RWPE1 (cell line): ENCODE measurements at regions not wholly inside any gene's neighbourhood (a gene's known extent, or its start where the extent isn't known, plus 50 kb on each side); places are given as distances from the start of the nearest gene placed in this dataset.
"Not testable (repeated sequence)": the region's sequence is repeated elsewhere in the genome, so short reads cannot be mapped to it uniquely, and the experiment has no call there.

Source experiments
- CTCF ChIA-PET: fragments of 350-600 bp; sonication (Branson Sonifier 250); formaldehyde crosslinking; extraction: SDS; loops from one replicate; lab custom pipeline; 2021; lab: Yijun Ruan, JAX
- POLR2A ChIA-PET: fragments of 400-600 bp; formaldehyde crosslinking; extraction: SDS; loops from one replicate; lab custom pipeline; 2020; ENCODE audit warnings: antibody characterized with exemption; ENCODE audit not compliant: low non-redundant PET; lab: Yijun Ruan, JAX
- DNase-seq: peaks from one replicate; pipeline ENCODE4 v3.0.0; 2012; ENCODE audit warnings: low spot score
- H3K27ac ChIP-seq: fragments of 450-650 bp; 2 replicates; pipeline ENCODE4 v1.5.1; 2017
- CTCF ChIP-seq: fragments of 450-650 bp; conservative IDR thresholded peaks from 2 replicates; pipeline ENCODE4 v1.5.1; 2017; ENCODE audit warnings: low read depth, mild to moderate bottlenecking

- H3K27ac ChIP-seq = no peak overlapping the region
- ChIA-PET CTCF (no interaction called here), POLR2A (no interaction called here)
- no peak for TF ChIP-seq CTCF
- DNase-seq = no peak
These were observed 326.7 kb downstream of the BCKDHB start for GRCh38 chr6:80433010-80433672.

- H3K27ac ChIP-seq = no peak overlapping the region
- no peak for TF ChIP-seq CTCF
- ChIA-PET CTCF (interaction anchor here (0.6 to 0.7 kb wide), 4 partner anchors 21 to 58 kb away, joined by 3 to 5 read pairs (median 4); no protein-coding TSS in a partner anchor), POLR2A (no interaction called here)
- no peak for DNase-seq
These were observed 318.8 kb downstream of the BCKDHB start for GRCh38 chr6:80425089-80425823.

- no peak for DNase-seq
- ChIA-PET CTCF (interaction anchor here (0.7 kb wide), 1 partner anchor 264 kb away, joined by 3 read pairs; no protein-coding TSS in a partner anchor), POLR2A (no interaction called here)
- H3K27ac ChIP-seq = no peak overlapping the region
- no peak for TF ChIP-seq CTCF
These were observed 305.0 kb downstream of the BCKDHB start for GRCh38 chr6:80411486-80411885.

GRCh38 chr6:80407976-80408375 lies 301.5 kb downstream of the BCKDHB start:
- DNase-seq, CTCF ChIA-PET, POLR2A ChIA-PET, H3K27ac ChIP-seq: not testable (repeated sequence)

- ChIA-PET POLR2A (no interaction called here), CTCF (interaction anchor here (0.6 kb wide), 1 partner anchor 21 kb away, joined by 4 read pairs; no protein-coding TSS in a partner anchor)
These were observed 298.4 kb downstream of the BCKDHB start for GRCh38 chr6:80404889-80405288.

GRCh38 chr6:80403365-80403764 lies 296.9 kb downstream of the BCKDHB start:
- TF ChIP-seq CTCF = no peak
- DNase-seq = no peak
- ChIA-PET POLR2A (no interaction called here), CTCF (no interaction called here)
- no peak overlapping the region for H3K27ac ChIP-seq

More at GRCh38 chr6:80404889-80405288, 298.4 kb downstream of the BCKDHB start:
- no peak overlapping the region for H3K27ac ChIP-seq
- TF ChIP-seq CTCF = no peak
- DNase-seq = no peak

- H3K27ac ChIP-seq = no peak overlapping the region
- no peak for TF ChIP-seq CTCF
- POLR2A ChIA-PET = no interaction called here
- no peak for DNase-seq
- CTCF ChIA-PET = no interaction called here
These were observed 295.8 kb downstream of the BCKDHB start for GRCh38 chr6:80402266-80402665.
